Prostate gland (tissue), 2 donors: ENCODE measurements at regions not wholly inside any gene's neighbourhood (a gene's known extent, or its start where the extent isn't known, plus 50 kb on each side); places are given as distances from the start of the nearest gene placed in this dataset.

Source experiments
- POLR2A ChIP-seq: fragments of 450-650 bp; IDR thresholded peaks from one replicate; pipeline ENCODE4 v1.6.1; 2016; ENCODE audit warnings: antibody characterized with exemption, mild to moderate bottlenecking
- TF ChIP-seq, protein P1 (sequence below), 4 experiments: fragments of 200-600 bp in 2 of 4; fragments of 450-650 bp in 2 of 4; sonication (generic) in 2 of 4; IDR thresholded peaks; 1 replicate in 3 of 4; 2 replicates in 1 of 4; pipeline ENCODE4 v1.5.1; 2016 to 2019; ENCODE audit warnings: antibody characterized with exemption in 4 of 4, mild to moderate bottlenecking in 2 of 4, moderate library complexity in 2 of 4

DNA sequence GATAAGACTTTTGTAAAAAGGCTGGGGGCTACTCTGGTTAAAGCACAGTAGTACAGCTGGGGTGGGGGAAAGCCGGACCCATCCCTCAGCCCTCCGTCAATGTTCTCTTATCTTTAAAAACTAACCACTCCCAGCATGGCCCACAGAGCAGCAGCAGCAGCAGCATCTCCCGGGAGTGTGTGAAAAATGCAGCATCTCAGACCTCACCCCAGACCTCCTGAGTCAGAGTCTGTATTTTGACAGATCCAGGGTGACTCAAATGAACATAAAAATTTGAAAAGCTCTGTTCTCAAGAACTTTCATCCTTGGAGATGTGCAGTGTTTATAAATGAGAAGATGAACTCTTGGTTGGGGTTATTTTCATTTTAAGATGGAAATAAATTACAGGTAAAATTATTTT is 277.7 kb upstream of the ECI2 start:
- TF ChIP-seq POLR2A: no peak
- TF ChIP-seq, protein P1, sequence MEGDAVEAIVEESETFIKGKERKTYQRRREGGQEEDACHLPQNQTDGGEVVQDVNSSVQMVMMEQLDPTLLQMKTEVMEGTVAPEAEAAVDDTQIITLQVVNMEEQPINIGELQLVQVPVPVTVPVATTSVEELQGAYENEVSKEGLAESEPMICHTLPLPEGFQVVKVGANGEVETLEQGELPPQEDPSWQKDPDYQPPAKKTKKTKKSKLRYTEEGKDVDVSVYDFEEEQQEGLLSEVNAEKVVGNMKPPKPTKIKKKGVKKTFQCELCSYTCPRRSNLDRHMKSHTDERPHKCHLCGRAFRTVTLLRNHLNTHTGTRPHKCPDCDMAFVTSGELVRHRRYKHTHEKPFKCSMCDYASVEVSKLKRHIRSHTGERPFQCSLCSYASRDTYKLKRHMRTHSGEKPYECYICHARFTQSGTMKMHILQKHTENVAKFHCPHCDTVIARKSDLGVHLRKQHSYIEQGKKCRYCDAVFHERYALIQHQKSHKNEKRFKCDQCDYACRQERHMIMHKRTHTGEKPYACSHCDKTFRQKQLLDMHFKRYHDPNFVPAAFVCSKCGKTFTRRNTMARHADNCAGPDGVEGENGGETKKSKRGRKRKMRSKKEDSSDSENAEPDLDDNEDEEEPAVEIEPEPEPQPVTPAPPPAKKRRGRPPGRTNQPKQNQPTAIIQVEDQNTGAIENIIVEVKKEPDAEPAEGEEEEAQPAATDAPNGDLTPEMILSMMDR (IDR thresholded peaks at IDR 0.05): no peak
